ENCODE measurements at regions not wholly inside any gene's neighbourhood (a gene's known extent, or its start where the extent isn't known, plus 50 kb on each side); places are given as distances from the start of the nearest gene placed in this dataset.
A peak's percentile ranks its signal among the peaks of the same experiment; 100 is the strongest.
"Not testable (repeated sequence)": the region's sequence is repeated elsewhere in the genome, so short reads cannot be mapped to it uniquely, and the experiment has no call there.

DNA sequence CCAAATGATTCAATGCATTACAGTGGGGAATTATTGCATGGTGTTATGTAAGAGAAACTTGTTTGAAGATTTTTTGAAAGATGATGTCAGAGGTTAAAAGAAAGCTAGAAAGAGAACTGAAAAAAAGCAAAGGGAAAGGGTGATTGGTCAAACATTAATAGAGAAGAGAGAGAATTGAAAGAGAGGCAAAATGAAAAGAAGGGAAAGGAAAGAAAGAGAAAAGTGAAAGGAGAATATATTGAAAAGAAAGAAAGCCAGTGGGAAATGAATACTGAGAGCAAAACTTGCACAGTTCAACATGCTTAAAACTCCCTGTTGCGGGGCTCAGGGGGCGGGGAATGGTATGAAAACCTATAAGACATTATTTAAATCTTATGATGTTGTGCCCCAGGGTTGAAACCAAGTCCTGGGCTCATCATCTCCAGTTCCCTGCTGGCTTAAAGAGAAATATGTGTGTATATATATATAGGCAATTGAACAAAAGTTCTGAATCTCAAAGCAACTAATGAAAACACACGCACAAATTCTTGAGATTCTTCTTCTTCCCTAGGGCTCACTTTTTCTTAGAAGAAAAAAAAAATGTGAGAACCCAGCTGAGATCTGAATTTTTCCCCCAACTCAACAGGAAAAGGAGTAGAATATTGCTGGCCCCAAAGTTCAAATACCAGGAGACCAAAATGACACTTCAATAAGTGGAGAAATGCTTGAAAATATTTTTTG is 2045.9 kb upstream of the CELF4 start:
- no peak for DNase-seq (ENCODE audit: low read depth)

DNA sequence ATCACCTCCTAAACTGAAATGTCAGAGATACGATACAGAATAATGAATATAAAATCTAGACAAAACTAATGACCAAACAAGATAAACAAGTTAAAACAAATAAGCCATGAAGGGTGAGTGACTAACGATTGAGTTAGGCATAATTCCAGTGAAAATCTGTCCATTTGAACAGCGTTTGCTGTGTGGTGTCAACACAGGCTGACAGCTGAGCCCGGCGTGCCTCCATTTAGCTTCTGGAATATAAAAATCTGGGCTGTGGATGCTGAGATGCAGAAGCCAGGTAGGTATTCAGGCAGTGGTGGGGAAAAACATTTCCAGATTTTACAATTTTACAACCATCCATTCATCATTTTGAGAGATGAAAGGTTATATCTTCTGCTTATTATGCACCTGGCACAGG is 2041.4 kb upstream of the CELF4 start:
- DNase-seq (ENCODE audit: low read depth): no peak

DNA sequence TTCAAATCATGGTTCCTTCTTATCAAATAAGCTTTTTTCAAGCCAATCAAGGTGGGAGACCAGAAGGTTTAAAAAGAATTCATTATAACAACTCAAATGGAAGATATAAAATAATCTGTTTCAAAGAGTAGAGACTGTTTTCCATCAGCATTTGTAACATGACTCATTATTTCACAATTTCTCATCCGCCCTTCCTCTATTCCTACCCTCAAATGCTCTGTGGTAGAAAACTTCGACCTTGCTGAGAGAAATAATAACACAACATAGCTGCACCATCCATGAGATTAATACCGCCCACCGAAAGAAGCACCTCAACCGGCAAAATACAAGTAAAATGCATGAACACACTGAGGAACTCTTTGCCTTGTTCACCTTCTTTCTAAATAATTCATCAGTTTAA is 2039.2 kb upstream of the CELF4 start:
- DNase-seq (ENCODE audit: low read depth): peak; percentile 7

DNA sequence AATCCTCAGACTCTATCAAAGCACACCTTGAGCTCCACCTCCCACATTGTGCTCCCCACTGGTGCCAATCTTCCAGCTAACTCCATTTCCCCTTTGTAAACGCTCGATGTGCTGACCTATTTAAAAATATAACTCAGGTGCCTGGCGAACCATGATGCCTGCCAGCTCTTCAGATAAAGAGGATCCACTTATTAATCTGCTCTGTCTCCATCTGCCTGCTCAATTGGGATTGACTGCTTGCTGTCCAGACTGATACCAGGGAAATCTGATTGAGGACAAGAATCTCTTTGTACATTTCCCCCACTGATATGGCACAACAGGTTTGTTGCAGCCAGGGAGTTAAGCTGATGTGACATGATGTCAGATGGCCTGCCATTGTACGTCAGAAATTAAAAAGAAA is 2036.5 kb upstream of the CELF4 start:
- no peak for DNase-seq (ENCODE audit: low read depth)

DNA sequence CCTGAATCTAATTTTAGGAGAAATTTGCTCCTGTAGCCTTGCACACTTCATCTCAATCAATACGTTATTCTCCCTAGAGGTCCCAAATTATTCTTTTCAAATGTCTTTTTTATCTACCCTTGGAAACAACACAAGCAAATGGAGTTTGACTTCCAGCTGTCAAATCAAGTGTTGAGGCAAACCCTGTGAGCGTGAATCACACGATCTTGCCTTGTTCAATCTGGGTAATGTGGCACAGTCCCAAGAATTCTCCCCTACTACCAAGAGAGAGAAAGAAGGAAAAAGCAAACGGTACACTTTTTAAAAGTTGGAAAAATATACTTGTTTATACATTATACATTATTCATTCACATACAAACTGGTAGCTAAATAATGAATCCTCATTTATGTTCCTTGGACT is 2035.3 kb upstream of the CELF4 start:
- no peak for DNase-seq (ENCODE audit: low read depth)

DNA sequence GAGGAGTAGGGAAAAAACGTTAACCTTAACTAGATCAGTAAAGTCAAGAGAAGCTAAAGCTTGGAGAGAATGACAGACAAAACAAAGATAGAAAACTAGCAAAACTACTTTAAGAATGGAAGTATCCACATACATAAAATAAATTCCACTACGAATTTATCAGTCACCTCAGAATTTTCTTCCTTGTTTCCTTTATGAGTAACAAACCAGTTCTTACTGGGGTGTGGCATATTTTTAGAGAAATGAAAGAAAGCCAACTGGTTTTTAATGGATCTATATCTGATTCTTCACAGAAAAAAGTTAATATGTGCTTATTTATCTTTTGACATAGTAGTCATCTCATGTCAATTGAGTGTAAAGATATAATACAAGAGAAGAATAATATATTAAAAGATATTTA is 2033.7 kb upstream of the CELF4 start:
- DNase-seq (ENCODE audit: low read depth): no peak

GRCh38 chr18:39596891-39597290 is 2031.3 kb upstream of the CELF4 start:
- DNase-seq (ENCODE audit: low read depth): no peak

- DNase-seq (ENCODE audit: low read depth): no peak
Observed at GRCh38 chr18:39596221-39596620, 2030.6 kb upstream of the CELF4 start.

- DNase-seq (ENCODE audit: low read depth): no peak
Observed at GRCh38 chr18:39594206-39594605, 2028.6 kb upstream of the CELF4 start.

GRCh38 chr18:39591649-39592048 is 2026.1 kb upstream of the CELF4 start:
- DNase-seq (ENCODE audit: low read depth): no peak

- DNase-seq (ENCODE audit: low read depth): no peak
Observed at GRCh38 chr18:39589496-39589895, 2023.9 kb upstream of the CELF4 start.

- DNase-seq (ENCODE audit: low read depth): no peak
Observed at GRCh38 chr18:39587586-39587985, 2022.0 kb upstream of the CELF4 start.

DNA sequence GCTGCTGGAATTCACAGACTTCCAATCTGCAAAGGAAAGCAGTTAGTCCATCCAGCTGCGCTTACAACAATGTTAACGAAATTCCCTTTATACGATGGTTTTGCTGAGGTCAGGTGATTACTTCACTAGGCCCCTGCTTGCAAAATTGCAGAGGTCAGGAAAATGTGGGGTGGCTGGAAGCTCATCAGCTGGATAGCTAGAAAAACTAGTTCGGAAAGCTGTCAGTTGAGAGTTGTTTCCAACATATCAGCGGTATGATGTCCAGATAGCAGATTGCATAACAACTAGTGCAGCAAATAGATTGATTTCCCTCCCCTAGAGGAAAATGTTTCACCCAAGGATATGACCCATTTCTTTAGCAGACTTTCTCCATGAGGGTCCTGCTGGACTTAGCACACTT is 2021.1 kb upstream of the CELF4 start:
- DNase-seq (ENCODE audit: low read depth): no peak

- DNase-seq (ENCODE audit: low read depth): no peak
Observed at GRCh38 chr18:39574897-39575296, 2009.3 kb upstream of the CELF4 start.

- peak; percentile 6 for DNase-seq (ENCODE audit: low read depth)
Observed at GRCh38 chr18:39571511-39571910, 2005.9 kb upstream of the CELF4 start.

DNA sequence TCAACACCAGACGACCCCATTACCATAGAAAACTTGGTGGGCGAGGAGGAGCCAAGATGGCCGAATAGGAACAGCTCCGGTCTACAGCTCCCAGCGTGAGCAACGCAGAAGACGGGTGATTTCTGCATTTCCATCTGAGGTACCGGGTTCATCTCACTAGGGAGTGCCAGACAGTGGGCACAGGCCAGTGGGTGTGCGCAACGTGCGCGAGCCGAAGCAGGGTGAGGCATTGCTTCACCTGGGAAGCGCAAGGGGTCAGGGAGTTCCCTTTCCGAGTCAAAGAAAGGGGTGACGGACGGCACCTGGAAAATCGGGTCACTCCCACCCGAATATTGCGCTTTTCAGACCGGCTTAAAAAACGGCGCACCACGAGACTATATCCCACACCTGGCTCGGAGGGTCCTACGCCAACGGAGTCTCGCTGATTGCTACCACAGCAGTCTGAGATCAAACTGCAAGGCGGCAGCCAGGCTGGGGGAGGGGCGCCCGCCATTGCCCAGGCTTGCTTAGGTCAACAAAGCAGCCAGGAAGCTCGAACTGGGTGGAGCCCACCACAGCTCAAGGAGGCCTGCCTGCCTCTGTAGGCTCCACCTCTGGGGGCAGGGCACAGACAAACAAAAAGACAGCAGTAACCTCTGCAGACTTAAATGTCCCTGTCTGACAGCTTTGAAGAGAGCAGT is 2000.1 kb upstream of the CELF4 start:
- not testable (repeated sequence) for DNase-seq (ENCODE audit: low read depth)

DNA sequence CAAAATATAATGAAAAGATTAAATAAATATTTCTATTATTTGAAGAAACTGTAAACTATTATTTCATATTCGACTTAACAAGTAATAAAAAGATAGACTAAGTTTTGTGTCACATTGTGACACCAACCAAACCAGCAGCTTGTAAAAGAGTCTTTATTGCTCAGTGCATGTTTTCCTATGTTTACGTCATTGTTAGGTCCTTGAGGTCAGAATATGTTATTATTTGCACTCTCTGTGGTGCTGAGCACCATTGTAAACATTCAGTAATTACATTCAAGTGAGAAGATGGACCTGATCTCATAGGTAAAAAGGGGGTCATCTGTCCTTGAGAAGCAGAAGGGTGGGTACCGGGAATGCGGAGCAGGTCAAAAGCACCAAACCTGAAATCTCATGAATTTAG is 1999.1 kb upstream of the CELF4 start:
- DNase-seq (ENCODE audit: low read depth): no peak

GRCh38 chr18:39561126-39561525 is 1995.5 kb upstream of the CELF4 start:
- peak; percentile 27 for DNase-seq (ENCODE audit: low read depth)

DNA sequence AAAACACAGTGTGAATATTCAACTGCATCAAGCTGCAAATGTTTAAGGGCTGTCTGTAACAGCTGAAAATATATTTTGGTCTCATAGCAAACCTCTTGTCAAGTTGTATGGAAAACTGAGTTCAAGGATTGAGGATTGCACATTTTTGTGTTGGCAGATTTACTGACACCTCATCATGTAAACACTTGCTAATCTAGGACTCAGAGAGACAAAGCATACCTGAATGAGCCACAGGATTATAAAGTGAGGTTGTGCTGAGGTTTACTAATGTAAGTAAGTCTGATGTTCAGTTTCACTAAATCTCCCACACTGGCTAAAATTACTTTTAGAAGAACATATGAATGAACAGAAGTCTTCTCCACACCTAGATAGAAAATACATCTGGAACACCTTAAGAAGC is 1993.1 kb upstream of the CELF4 start:
- DNase-seq (ENCODE audit: low read depth): no peak

DNA sequence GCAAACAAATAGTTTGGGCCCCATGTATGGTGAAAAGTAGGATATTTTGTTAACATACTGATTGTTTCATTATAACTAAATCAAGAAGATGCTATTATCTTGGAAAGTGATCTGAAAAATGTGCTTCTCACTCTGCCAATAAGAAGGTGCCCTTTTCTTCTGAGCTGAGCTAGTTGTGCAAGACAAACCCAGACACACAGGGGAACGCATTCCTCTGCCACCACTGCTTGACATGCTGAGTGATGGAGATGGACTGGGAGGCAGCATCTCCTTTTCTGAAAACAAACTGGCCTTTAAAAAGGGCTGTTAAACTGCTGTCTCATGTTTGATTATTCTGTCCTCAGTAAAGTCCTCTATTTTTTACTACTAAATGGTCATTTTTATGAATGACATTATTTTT is 1989.9 kb upstream of the CELF4 start:
- DNase-seq (ENCODE audit: low read depth): no peak

- DNase-seq (ENCODE audit: low read depth): no peak
Observed at GRCh38 chr18:39550701-39551100, 1985.1 kb upstream of the CELF4 start.

DNA sequence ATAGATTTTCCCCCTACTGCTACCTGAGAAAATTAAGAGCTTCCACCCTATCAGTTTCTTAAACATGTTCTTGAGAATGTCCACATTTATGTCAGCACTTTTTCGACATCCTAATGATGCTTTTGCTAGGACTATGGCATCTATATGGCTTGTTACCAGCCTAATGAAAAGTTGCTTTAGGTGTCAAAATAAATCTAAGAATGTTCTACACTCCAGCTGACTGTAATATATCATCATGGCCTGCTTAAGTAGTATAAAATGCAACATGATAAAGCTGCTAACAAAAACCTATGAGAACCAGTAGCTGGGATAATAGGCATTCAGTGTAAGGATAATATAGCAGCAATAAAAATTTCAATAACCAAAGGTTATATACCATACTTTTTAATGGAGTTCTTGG is 1983.5 kb upstream of the CELF4 start:
- no peak for DNase-seq (ENCODE audit: low read depth)

DNA sequence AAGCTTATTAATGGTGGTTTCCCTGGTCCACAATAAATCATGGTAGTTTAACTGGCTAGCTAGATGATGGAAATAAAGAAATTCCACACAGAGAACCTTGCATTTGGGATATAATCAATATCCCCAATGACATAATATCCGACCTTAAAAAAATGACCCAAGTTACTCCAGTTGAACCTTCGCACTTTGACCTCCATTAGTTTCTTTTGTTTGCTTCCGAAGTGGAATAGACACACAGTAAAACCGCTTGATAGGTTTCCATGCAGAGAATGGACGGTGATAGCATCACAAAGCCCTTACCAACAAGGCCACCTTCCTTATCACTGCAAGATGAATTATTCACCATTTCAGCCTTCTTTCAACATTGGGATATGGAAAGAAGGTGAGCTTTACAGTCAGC is 1966.1 kb upstream of the CELF4 start:
- no peak for DNase-seq (ENCODE audit: low read depth)

DNA sequence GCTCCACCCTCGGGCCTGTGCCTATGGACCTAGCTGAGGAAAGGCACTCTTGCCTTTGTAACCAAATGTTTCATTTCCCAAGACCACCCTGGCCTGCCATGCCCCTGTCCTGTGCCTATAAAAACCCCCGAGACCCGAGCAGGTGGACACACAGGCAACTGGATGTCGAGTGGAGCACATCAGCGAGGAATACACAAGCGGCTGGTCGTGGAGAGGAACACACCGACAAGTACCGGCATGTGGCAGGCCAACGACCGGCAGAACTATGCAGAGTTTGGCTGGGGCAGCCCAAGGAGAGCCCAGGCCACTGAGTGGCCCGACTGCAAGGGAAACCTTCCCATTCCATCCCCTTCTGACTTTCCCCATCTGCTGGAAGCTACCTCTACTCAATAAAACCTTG is 1963.8 kb upstream of the CELF4 start:
- DNase-seq (ENCODE audit: low read depth): no peak

Data from RPMI7951 (cell line).